CD4-positive, alpha-beta T cell (primary cell): ENCODE measurements at regions not wholly inside any gene's neighbourhood (a gene's known extent, or its start where the extent isn't known, plus 50 kb on each side); places are given as distances from the start of the nearest gene placed in this dataset.

Experiments used
- ATAC-seq: fragments of 200-7000 bp; cut with Tn5 transposase; one replicate; pipeline ENCODE4 v1.10.0; 2022; ENCODE audit warnings: mild to moderate bottlenecking; ENCODE audit not compliant: poor library complexity
- CTCF ChIA-PET: fragments of 350-600 bp; sonication (Branson Sonifier 250); formaldehyde crosslinking; loops from one replicate; lab custom pipeline; 2021; ENCODE audit warnings: antibody characterized with exemption, inconsistent platforms; lab: Charles Lee
- POLR2A ChIA-PET: fragments of 350-600 bp; sonication (Branson Sonifier 250); formaldehyde crosslinking; loops from one replicate; lab custom pipeline; 2021; ENCODE audit warnings: antibody characterized with exemption, inconsistent platforms; lab: Charles Lee
- DNase-seq, 14 experiments: peaks; one replicate each; pipeline ENCODE4 v3.0.0-alpha.2; 2013 to 2020; ENCODE audit warnings: mixed read lengths in 2 of 14
- H3K27ac ChIP-seq, 2 donors: one replicate each; pipeline versions ENCODE4 v1.5.1 to v1.7.0; 2013; ENCODE audit warnings: low read length in 2 of 2, low read depth in 1 of 2, mild to moderate bottlenecking in 1 of 2
- H3K27me3 ChIP-seq, 2 experiments: 1 replicate in 1 of 2; 2 replicates in 1 of 2; pipeline versions ENCODE4 v1.6.1 to v1.7.0; 2013; ENCODE audit warnings: low read length in 2 of 2, control low read depth in 1 of 2, mild to moderate bottlenecking in 1 of 2, moderate library complexity in 1 of 2; ENCODE audit not compliant: insufficient read depth in 2 of 2, control insufficient read depth in 1 of 2
- H3K36me3 ChIP-seq: one replicate; pipeline ENCODE4 v1.6.1; 2013; ENCODE audit warnings: low read length, control low read depth; ENCODE audit not compliant: insufficient read depth
- H3K4me1 ChIP-seq: one replicate; pipeline ENCODE4 v1.6.1; 2013; ENCODE audit warnings: low read length, control low read depth; ENCODE audit not compliant: insufficient read depth
- H3K4me3 ChIP-seq: one replicate; pipeline ENCODE4 v1.5.1; 2013; ENCODE audit warnings: mild to moderate bottlenecking, low read length, moderate library complexity
- H3K9me3 ChIP-seq, 2 experiments: 1 replicate in 1 of 2; 2 replicates in 1 of 2; pipeline versions ENCODE4 v1.6.1 to v1.7.0; 2013; ENCODE audit warnings: low read length in 2 of 2, mild to moderate bottlenecking in 2 of 2, control low read depth in 1 of 2, moderate library complexity in 1 of 2; ENCODE audit not compliant: control insufficient read depth in 1 of 2, insufficient read depth in 1 of 2
- H3K27ac Mint-ChIP-seq: one replicate; pipeline ENCODE4 v1.8.0; 2020; ENCODE audit warnings: mixed read lengths
- H3K27me3 Mint-ChIP-seq: one replicate; pipeline ENCODE4 v1.8.0; 2021; ENCODE audit warnings: mixed read lengths
- H3K36me3 Mint-ChIP-seq: one replicate; pipeline ENCODE4 v1.8.0; 2021; ENCODE audit warnings: low read depth, mixed read lengths
- H3K4me1 Mint-ChIP-seq: one replicate; pipeline ENCODE4 v1.8.0; 2021; ENCODE audit warnings: low read depth, mixed read lengths
- H3K4me3 Mint-ChIP-seq: one replicate; pipeline ENCODE4 v1.8.0; 2020; ENCODE audit warnings: mild to moderate bottlenecking, mixed read lengths
- H3K9me3 Mint-ChIP-seq: one replicate; pipeline ENCODE4 v1.8.0; 2020; ENCODE audit warnings: mixed read lengths
- CTCF ChIP-seq: fragments of 200-600 bp; IDR thresholded peaks from one replicate; pipeline ENCODE4 v1.8.0; 2022; ENCODE audit warnings: antibody characterized with exemption, mild to moderate bottlenecking
- intact Hi-C, 2 experiments: fragments of 100-400 bp; cut with DNase I in 1 of 2; cut with micrococcal nuclease in 1 of 2; formaldehyde crosslinking; loops; one replicate each; pipeline versions ENCODE4 v1.15.1 to v1.9.0; 2023 to 2025; cut with DNase I, micrococcal nuclease

GRCh38 chr2:12102679-12103078 lies 356.2 kb downstream of the LPIN1 start:
- CTCF ChIA-PET = no interaction called here
- Mint-ChIP-seq H3K27ac (no peak overlapping the region), H3K4me3 (no peak overlapping the region), H3K4me1 (peaks cover 8% of the 10 kb centered on the region), H3K9me3 (no peaks in the 10 kb centered on the region), H3K27me3 (no peaks in the 10 kb centered on the region), H3K36me3 (no peaks in the 10 kb centered on the region)
- TF ChIP-seq CTCF = no peak
- no peak overlapping the region for H3K27ac ChIP-seq
- H3K9me3 ChIP-seq = no peaks in the 10 kb centered on the region
- H3K4me3 ChIP-seq = no peak overlapping the region
- no peaks in the 10 kb centered on the region for H3K4me1 ChIP-seq
- H3K27me3 ChIP-seq = no peaks in the 10 kb centered on the region
- ATAC-seq = no peak
- DNase-seq = no peak
- POLR2A ChIA-PET = no interaction called here
- intact Hi-C loops = no loop called here
- H3K36me3 ChIP-seq = no peaks in the 10 kb centered on the region

- Mint-ChIP-seq H3K27ac (no peak overlapping the region), H3K4me1 (peaks cover 28% of the 10 kb centered on the region), H3K4me3 (no peak overlapping the region), H3K9me3 (no peaks in the 10 kb centered on the region), H3K27me3 (no peaks in the 10 kb centered on the region), H3K36me3 (no peaks in the 10 kb centered on the region)
- Histone ChIP-seq H3K27me3 (no peaks in the 10 kb centered on the region), H3K9me3 (no peaks in the 10 kb centered on the region), H3K27ac (no peak overlapping the region), H3K4me1 (peaks cover 9% of the 10 kb centered on the region), H3K36me3 (no peaks in the 10 kb centered on the region), H3K4me3 (no peak overlapping the region)
- ChIA-PET POLR2A (interaction anchor here (0.6 kb wide), 1 partner anchor 12 kb away, joined by 3 read pairs; no protein-coding TSS in a partner anchor), CTCF (no interaction called here)
- no peak for TF ChIP-seq CTCF
- no peak for ATAC-seq
- intact Hi-C loops = no loop called here
- no peak for DNase-seq
Observed at GRCh38 chr2:12105180-12105579, 358.7 kb downstream of the LPIN1 start.

- Histone ChIP-seq H3K27me3 (no peaks in the 10 kb centered on the region), H3K4me1 (peaks cover 20% of the 10 kb centered on the region), H3K36me3 (no peaks in the 10 kb centered on the region), H3K27ac (no peak overlapping the region), H3K4me3 (no peak overlapping the region), H3K9me3 (no peaks in the 10 kb centered on the region)
- peaks cover 42% of the 10 kb centered on the region for H3K4me1 Mint-ChIP-seq
- ChIA-PET CTCF (no interaction called here), POLR2A (interaction anchor here (0.7 to 1.3 kb wide), 2 partner anchors 62 to 73 kb away, joined by 3 to 4 read pairs; no protein-coding TSS in a partner anchor)
- no peaks in the 10 kb centered on the region for H3K9me3 Mint-ChIP-seq
- ATAC-seq (no peak), DNase-seq (peak in 1 of 14 experiments; percentile 23)
- TF ChIP-seq CTCF = no peak
- H3K36me3 Mint-ChIP-seq = no peaks in the 10 kb centered on the region
- intact Hi-C loops = no loop called here
- H3K27ac Mint-ChIP-seq = no peak overlapping the region
- H3K27me3 Mint-ChIP-seq = no peaks in the 10 kb centered on the region
- H3K4me3 Mint-ChIP-seq = no peak overlapping the region
Observed at GRCh38 chr2:12106440-12107080, 360.1 kb downstream of the LPIN1 start.
